Small intestine (tissue), 7 donors: ENCODE measurements at regions not wholly inside any gene's neighbourhood (a gene's known extent, or its start where the extent isn't known, plus 50 kb on each side); places are given as distances from the start of the nearest gene placed in this dataset.

ENCODE experiments used
- DNase-seq, 2 donors: peaks; one replicate each; pipeline versions ENCODE4 v3.0.0 to v3.0.0-alpha.2; 2013
- FAIRE-seq: peaks from 2 replicates; lab custom pipeline; 2012; peaks lifted over from hg19 to GRCh38; lab: Jason Lieb, UNC
- H3K27ac ChIP-seq, 3 donors: one replicate each; pipeline ENCODE4 v1.5.1; 2013; ENCODE audit warnings: low read length in 2 of 3, mild to moderate bottlenecking in 2 of 3, control low read depth in 1 of 3, inconsistent platforms in 1 of 3, low read depth in 1 of 3, moderate library complexity in 1 of 3
- H3K27me3 ChIP-seq, 3 donors: one replicate each; pipeline ENCODE4 v1.6.1; 2013; ENCODE audit warnings: low read length in 3 of 3, inconsistent platforms in 1 of 3; ENCODE audit not compliant: control insufficient read depth in 3 of 3, insufficient read depth in 3 of 3
- H3K36me3 ChIP-seq, 3 donors: one replicate each; pipeline ENCODE4 v1.6.1; 2013; ENCODE audit warnings: low read length in 3 of 3, inconsistent platforms in 1 of 3, low read depth in 1 of 3, mild to moderate bottlenecking in 1 of 3, moderate library complexity in 1 of 3; ENCODE audit not compliant: control insufficient read depth in 3 of 3, insufficient read depth in 2 of 3
- H3K4me1 ChIP-seq, 3 donors: one replicate each; pipeline ENCODE4 v1.6.1; 2013; ENCODE audit warnings: low read length in 2 of 3, inconsistent platforms in 1 of 3, low read depth in 1 of 3, mild to moderate bottlenecking in 1 of 3, moderate library complexity in 1 of 3; ENCODE audit not compliant: control insufficient read depth in 3 of 3, insufficient read depth in 2 of 3
- H3K4me3 ChIP-seq, 3 donors: one replicate each; pipeline ENCODE4 v1.5.1; 2013; ENCODE audit warnings: low read length in 3 of 3, control low read depth in 1 of 3, inconsistent platforms in 1 of 3, low read depth in 1 of 3, mild to moderate bottlenecking in 1 of 3, moderate library complexity in 1 of 3
- H3K9me3 ChIP-seq, 2 donors: one replicate each; pipeline ENCODE4 v1.6.1; 2013; ENCODE audit warnings: low read depth in 1 of 2, low read length in 1 of 2; ENCODE audit not compliant: control insufficient read depth in 2 of 2, insufficient read depth in 1 of 2
- WGBS, 3 donors: extraction: QIAGEN DNeasy Blood & Tissue Kit; methylation state at CpG; one replicate each; pipeline ENCODE4 v1.1.7; 2013; 5-methylcytosine and 5-hydroxymethylcytosine counted together
- donor health status: healthy with polysubstance abuse.
- donor health status: control.
- donor health status: control.
- donor health status: Bipolar disorder and iron deficiency.
- donor health status: healthy.

- FAIRE-seq (no peak), DNase-seq (no peak)
- Histone ChIP-seq H3K4me1 (peaks cover 0 to 37% (median 3%) of the 10 kb centered on the region in 3 donors), H3K27me3 (peaks cover 0 to 2% (median 0%) of the 10 kb centered on the region in 3 donors), H3K27ac (peak overlapping the region in 1 of 3 donors; percentile 31), H3K9me3 (no peaks in the 10 kb centered on the region), H3K36me3 (peaks cover 0 to 34% (median 0%) of the 10 kb centered on the region in 3 donors), H3K4me3 (no peak overlapping the region)
- WGBS, 3 donors = 26 to 62% (median 38%) methylated on average over 34 to 35 of the region's 35 CpGs
These were observed 188.7 kb upstream of the GSE1 start for GRCh38 chr16:85424260-85425073.

GRCh38 chr16:85425074-85425662, 188.0 kb upstream of the GSE1 start:
- DNase-seq (no peak), FAIRE-seq (no peak)
- no peaks in the 10 kb centered on the region for H3K9me3 ChIP-seq
- peaks cover 0 to 37% (median 3%) of the 10 kb centered on the region in 3 donors for H3K4me1 ChIP-seq
- H3K27me3 ChIP-seq = peaks cover 0 to 2% (median 0%) of the 10 kb centered on the region in 3 donors
- WGBS, 3 donors = 30 to 68% (median 46%) methylated on average over 16 to 17 of the region's 17 CpGs
- H3K4me3 ChIP-seq = no peak overlapping the region
- H3K36me3 ChIP-seq = peaks cover 0 to 41% (median 0%) of the 10 kb centered on the region in 3 donors
- H3K27ac ChIP-seq = peak overlapping the region in 1 of 3 donors; percentile 31

GRCh38 chr16:85426806-85427205, 186.3 kb upstream of the GSE1 start:
- peaks cover 0 to 2% (median 0%) of the 10 kb centered on the region in 3 donors for H3K27me3 ChIP-seq
- peaks cover 0 to 23% (median 3%) of the 10 kb centered on the region in 3 donors for H3K4me1 ChIP-seq
- H3K9me3 ChIP-seq = no peaks in the 10 kb centered on the region
- no peak overlapping the region for H3K4me3 ChIP-seq
- WGBS, 3 donors = 84 to 96% (median 94%) methylated on average over 2 of the region's 2 CpGs
- FAIRE-seq = no peak
- DNase-seq = no peak
- H3K36me3 ChIP-seq = peaks cover 0 to 50% (median 0%) of the 10 kb centered on the region in 3 donors
- H3K27ac ChIP-seq = no peak overlapping the region

- Histone ChIP-seq H3K27ac (no peak overlapping the region), H3K4me3 (no peak overlapping the region), H3K4me1 (peaks cover 0 to 12% (median 0%) of the 10 kb centered on the region in 3 donors), H3K9me3 (no peaks in the 10 kb centered on the region), H3K27me3 (peaks cover 0 to 2% (median 0%) of the 10 kb centered on the region in 3 donors), H3K36me3 (peaks cover 0 to 58% (median 0%) of the 10 kb centered on the region in 3 donors)
- DNase-seq = peak in 1 of 2 donors; percentile 56
- WGBS, 3 donors = 32 to 63% (median 39%) methylated on average over 17 of the region's 17 CpGs
- FAIRE-seq = no peak
These were observed 184.8 kb upstream of the GSE1 start for GRCh38 chr16:85428168-85428898.

GRCh38 chr16:85428899-85429775, 184.0 kb upstream of the GSE1 start:
- WGBS, 3 donors = 86 to 91% (median 89%) methylated on average over 24 to 25 of the region's 25 CpGs
- peaks cover 0 to 52% (median 0%) of the 10 kb centered on the region in 3 donors for H3K36me3 ChIP-seq
- no peak for FAIRE-seq
- no peaks in the 10 kb centered on the region for H3K9me3 ChIP-seq
- H3K27me3 ChIP-seq = peaks cover 0 to 2% (median 0%) of the 10 kb centered on the region in 3 donors
- no peak overlapping the region for H3K4me3 ChIP-seq
- no peak for DNase-seq
- no peak overlapping the region for H3K27ac ChIP-seq
- H3K4me1 ChIP-seq = peaks cover 0 to 4% (median 0%) of the 10 kb centered on the region in 3 donors

- 74 to 83% (median 75%) methylated on average over 18 of the region's 18 CpGs for WGBS, 3 donors
- peaks cover 0 to 44% (median 0%) of the 10 kb centered on the region in 3 donors for H3K36me3 ChIP-seq
These were observed 183.2 kb upstream of the GSE1 start for GRCh38 chr16:85429776-85430522.

More at GRCh38 chr16:85429776-85430522, 183.2 kb upstream of the GSE1 start:
- H3K27me3 ChIP-seq = peaks cover 0 to 2% (median 0%) of the 10 kb centered on the region in 3 donors
- no peak overlapping the region for H3K27ac ChIP-seq
- H3K9me3 ChIP-seq = no peaks in the 10 kb centered on the region
- DNase-seq (no peak), FAIRE-seq (no peak)
- no peak overlapping the region for H3K4me3 ChIP-seq
- H3K4me1 ChIP-seq = no peaks in the 10 kb centered on the region
